T1000 (cell line): ENCODE measurements at regions not wholly inside any gene's neighbourhood (a gene's known extent, or its start where the extent isn't known, plus 50 kb on each side); places are given as distances from the start of the nearest gene placed in this dataset.
"Not testable (repeated sequence)": the region's sequence is repeated elsewhere in the genome, so short reads cannot be mapped to it uniquely, and the experiment has no call there.

Source experiments
- DNase-seq: peaks from one replicate; lab custom pipeline; 2025; ENCODE audit warnings: mixed read lengths; lab: John Stamatoyannopoulos, UW

GRCh38 chr6:12509060-12509459 lies 207.5 kb upstream of the PHACTR1 start:
- DNase-seq, result no peak

DNA sequence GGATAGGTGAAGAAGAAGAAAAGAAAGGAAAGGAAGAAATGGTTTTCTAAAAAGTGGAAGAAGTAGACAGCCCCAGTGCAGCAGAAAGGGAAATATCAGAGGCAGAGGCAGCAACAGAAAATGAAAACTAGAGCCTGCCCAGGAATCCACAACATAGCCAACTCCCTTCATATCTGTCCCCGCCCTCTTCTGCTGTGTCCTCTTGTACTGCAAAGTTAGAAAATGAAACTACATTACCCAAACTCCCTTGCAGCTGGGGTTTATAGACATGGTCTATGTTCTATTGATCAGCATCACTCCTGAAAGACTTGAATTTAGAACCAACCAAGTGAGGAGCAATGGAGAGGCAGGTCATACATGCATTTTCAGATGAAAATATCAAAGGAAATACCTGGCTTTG lies 200.5 kb upstream of the PHACTR1 start:
- DNase-seq, result no peak

DNA sequence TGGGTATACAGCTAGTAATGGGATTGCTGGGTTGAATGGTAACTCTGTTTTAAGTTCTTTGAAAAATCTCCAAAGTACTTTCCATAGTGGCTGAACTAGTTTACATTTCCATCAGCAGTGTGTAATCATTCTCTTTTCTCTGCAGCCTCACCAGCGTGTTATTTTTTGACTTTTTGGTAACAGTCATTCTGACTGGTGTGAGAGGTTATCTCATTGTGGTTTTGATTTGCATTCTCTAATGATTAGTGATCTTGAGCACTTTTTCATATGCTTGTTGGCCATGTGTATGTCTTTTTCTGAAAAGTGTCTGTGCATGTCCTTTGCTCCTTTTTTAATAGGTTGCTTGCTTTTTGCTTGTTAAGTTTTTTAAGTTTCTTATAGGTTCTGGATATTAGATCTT lies 194.2 kb upstream of the PHACTR1 start:
- no peak for DNase-seq

DNA sequence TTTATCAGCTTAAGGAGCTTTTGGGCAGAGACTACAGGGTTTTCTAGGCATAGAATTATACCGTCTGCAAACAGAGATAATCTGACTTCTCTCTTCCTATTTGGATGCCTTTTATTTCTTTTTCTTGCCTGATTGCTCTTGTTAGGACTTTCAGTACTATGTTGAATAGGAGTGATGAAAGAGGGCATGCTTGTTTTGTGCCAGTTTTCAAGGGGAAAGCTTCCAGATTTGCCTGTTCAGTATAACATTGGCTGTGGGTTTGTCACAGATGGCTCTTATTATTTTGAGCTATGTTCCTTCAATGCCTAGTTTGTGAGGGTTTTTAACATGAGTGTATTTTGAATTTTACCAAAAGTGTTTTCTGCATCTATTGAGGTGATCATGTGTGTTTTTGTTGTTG lies 192.8 kb upstream of the PHACTR1 start:
- no peak for DNase-seq

DNA sequence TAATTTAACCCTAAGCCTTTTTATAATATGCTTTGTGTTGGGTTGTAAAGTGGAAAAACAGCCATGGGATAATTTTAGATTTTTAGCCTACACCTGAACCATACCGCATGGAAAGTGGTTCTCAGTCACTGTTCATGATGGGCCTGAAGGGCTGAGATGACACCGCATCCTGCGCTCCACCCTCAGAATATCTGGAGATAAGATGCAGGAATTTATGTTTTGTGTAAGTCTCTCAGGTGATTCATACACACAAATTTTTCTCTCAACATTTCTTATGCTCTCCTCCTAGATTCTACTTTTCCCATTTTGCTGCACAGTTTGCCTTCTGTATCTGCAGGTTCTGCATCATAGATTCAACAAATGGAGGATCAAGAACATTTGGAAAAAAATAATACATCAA lies 191.3 kb upstream of the PHACTR1 start:
- no peak for DNase-seq

- DNase-seq, result no peak
Measured at GRCh38 chr6:12527339-12527738, 189.2 kb upstream of the PHACTR1 start.

- no peak for DNase-seq
Measured at GRCh38 chr6:12528136-12528535, 188.4 kb upstream of the PHACTR1 start.

DNA sequence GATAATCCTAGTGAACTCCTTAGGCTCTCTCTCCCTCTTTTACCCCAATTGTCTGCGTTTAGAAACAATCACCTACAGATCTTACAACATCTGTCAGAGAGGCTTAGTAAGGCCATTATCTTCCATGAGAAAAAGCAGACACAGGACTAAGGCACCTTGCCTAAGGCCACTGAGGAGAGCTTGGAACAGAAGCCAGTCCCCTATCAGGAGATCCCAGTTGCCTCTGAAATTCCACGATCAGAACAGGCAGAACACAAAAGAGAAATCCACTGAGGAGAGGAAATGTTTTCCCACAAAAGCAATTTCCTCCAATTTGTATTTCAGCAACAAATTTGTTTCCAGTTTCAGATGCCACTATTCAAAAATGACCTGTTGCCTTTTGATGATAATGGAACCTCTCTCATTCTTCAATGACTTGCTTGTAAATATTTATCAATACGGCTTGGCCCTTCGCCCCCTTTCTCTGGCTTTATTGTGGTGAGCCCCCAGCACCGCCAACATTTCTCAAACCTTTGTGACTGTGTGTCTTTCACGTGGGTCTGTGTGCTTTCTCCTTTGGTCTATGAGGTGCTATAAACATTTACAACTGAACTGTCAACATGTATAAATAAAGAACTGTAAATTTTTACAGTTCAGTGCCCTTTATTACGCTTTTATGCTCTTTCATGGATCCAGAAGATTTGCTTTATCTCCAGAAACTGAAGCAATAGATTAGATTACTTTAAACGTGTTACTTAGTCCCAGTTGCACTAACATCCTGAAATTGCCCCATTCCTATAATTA lies 187.8 kb upstream of the PHACTR1 start:
- no peak for DNase-seq

DNA sequence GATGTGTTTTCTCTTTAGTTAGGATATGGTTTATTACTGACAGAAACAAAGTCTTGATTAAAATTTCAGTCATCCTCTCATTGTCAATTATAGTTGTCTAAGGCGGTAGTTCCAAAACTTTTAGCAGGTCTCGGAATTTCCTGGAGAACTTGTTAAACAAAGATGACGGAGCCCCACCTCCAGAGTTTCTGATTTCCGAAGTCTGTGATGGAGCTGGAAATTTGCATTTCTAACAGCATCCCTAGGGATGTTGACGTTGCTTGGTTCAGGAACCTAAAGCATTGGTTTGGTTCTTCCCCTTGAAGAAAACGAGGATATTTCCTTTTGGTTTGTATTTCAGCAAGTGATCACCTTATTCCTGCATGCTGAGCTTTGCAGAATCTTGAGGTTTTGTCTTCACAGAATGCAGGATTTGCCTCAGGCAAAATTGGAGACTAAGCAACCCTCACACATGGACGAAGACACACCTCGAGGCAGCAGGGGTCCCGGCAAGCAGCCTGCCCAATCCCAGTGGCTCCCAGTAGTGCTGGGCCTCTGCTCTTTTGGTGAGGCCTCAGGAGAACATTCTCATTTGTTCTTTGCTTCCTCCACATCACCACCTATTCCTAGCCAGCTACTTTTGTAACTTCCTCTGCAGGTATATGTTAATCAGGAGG lies 187.1 kb upstream of the PHACTR1 start:
- no peak for DNase-seq

DNA sequence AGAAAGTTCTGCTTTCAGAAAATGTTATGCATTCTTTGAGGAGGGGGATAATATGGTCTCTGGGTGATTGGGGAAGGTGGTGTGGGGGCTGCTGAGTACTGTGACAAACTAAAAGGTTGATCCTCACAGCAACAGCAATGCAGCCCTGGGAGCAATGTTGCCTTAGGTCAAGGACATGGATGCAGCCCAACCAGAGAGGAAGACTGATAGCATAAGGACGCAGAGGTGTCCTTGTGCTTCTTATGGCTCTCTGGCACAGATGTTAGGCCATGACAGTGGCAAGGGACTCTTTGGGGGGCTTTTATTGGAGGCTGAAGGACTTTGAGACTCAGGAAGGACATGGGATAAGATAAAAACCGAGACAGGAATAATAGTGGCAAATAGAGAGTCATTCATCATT lies 186.2 kb upstream of the PHACTR1 start:
- DNase-seq, result no peak

DNA sequence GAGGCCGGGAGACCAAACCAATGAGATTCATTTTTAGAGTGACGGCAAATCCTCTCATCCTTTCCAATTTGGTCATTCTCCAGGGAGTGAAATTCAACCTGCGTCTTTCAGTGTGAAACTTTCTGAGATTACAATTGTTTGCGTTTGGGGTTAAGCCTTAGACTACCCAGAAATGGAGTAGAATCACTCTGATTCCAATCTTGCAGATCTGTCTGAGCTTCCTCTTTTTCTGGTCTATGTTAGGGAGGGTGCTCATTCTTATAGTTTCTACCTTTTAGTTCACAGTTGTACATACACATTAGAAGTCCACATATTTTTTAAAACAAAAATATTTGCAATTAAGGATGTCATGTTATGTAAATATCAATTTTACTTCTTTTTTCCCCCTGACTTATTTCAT lies 183.0 kb upstream of the PHACTR1 start:
- DNase-seq, result no peak

DNA sequence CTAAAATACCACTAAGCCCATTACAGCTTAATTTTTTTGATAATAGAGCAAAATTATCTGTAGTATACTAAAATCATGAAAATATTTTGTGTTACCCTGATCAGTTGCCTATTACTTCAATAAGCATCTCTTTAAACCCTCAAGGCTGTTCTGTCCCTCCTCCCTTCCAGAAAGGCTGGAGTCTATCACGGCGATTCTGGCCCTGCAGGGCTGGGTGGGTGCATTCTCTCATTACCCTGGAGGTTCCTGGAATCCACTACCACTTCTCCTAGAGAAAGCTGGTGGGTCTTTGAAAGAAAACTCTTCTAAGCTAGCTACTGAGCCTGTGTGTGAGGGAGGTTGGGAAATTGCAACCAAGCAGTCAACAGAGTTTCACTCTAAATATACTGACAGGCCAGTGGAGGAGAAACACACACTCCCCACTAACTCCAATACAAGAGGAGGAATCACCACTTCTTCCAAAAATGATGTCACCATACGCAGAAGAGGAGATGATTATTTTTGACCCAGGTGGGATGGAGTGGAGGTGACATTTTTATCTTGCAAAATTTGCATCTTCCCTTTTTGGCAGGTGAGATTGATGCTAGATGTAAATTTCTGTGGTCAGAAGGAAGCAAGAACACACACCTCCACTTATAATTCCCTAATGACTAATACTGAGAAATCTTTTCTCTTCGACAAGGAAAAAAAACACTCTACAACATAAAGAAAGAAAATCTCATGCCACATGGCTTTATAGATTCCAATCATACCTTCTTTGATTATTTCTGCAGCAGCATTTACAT lies 182.3 kb upstream of the PHACTR1 start:
- DNase-seq, result no peak

DNA sequence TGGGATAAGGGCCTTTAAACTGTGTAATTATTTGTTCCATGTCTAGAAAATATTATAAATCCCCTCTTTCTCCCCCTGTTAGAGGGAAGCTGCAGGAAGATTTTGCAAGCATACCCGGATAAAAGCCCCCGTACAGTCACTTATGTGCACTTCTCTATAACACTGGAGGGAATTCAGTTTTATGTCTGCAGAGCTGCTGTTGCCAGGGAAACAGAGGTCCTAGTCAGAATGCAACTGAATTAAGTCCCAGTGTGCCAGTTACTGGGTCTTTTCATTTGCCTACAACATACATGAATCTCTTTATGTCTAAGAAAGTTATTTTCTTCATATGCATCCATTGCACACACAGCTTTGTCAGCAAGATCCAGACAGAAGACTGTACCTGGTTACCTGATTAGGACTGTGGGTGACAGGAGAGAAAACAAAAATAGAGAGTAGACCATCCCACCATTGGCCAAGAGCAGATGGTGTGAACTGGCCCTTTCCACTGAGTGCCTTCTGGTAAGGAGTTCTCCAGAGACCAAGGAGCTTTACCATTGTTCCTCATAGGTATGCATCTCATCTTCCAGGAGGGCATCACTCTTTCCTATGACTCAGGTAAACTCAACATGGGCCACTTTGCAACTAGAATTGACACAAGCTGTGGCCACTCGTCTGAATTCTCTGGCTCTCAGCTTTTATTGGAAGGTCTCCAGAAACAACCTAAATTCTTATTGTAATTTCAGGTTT lies 180.8 kb upstream of the PHACTR1 start:
- DNase-seq, result no peak

- DNase-seq, result no peak
Measured at GRCh38 chr6:12536416-12536815, 180.2 kb upstream of the PHACTR1 start.

DNA sequence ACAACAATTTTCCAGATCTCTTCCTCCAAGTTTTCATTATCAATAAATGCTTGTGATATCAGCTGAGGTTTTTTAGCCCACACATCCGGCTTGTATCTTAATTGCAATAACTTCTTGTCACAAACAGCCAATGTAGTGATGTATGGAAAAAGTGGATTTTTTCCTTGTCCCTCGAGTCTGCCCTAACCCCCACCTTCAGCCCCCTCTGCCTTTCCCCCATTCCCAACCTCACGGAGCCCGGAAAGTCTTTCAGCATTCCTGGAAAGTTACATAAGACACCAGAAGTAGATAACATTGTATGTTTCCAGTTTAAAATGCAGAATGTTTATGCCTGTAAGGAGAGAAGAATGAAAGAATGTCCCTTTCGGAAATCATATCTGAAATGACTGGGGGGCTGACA lies 179.2 kb upstream of the PHACTR1 start:
- DNase-seq, result no peak

GRCh38 chr6:12538881-12539357 lies 177.6 kb upstream of the PHACTR1 start:
- DNase-seq, result no peak

- DNase-seq, result not testable (repeated sequence)
Measured at GRCh38 chr6:12542319-12543115, 174.1 kb upstream of the PHACTR1 start.

GRCh38 chr6:12543953-12544352 lies 172.6 kb upstream of the PHACTR1 start:
- no peak for DNase-seq

- no peak for DNase-seq
Measured at GRCh38 chr6:12544821-12545565, 171.6 kb upstream of the PHACTR1 start.

GRCh38 chr6:12545619-12546409 lies 170.8 kb upstream of the PHACTR1 start:
- DNase-seq, result no peak
